Left cardiac atrium (tissue), 4 donors: ENCODE measurements at regions not wholly inside any gene's neighbourhood (a gene's known extent, or its start where the extent isn't known, plus 50 kb on each side); places are given as distances from the start of the nearest gene placed in this dataset.

Source experiments
- ATAC-seq, 2 donors: fragments of 200-7000 bp; cut with Tn5 transposase; one replicate each; pipeline ENCODE4 v1.9.1; 2020; ENCODE audit warnings: mild to moderate bottlenecking in 2 of 2, moderate library complexity in 2 of 2
- DNase-seq: peaks from one replicate; pipeline ENCODE4 v3.0.0-alpha.2; 2020
- intact Hi-C, 2 donors: fragments of 100-400 bp; cut with DNase I; formaldehyde crosslinking; loops; one replicate each; pipeline versions ENCODE4 v1.14.1 to v1.15.1; 2022 to 2023
- donor health status: DM: no; HTN: yes; CAD: no.
- donor health status: DM: no; HTN: yes; CAD: no; lungs with severe emphysema.
- donor health status: DM: yes; HTN: yes; CAD: no.
- donor health status: Dilated cardiomyopathy.

DNA sequence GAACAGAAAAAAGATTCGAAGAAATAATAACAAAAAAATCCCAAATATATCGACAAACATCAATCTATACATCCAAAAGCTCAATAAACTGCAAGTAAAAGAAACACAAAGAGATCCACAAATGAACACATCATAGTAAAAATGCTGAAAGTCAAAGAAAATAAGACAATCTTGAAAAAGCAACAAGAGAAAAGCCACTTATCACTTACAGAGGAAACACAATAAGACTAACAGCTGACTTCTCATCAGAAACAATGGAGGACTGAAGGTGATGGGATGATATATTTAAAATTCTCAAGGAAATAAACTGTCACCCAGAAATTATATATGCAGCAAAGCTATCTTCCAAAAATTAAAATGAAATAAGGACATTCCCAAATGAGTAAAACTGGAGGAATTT, 140.3 kb downstream of the NDUFA10 start:
- no peak for ATAC-seq
- intact Hi-C loops, result loop anchor here (5.0 to 10.0 kb wide), 2 partner anchors 848 to 850 kb away; no protein-coding TSS in a partner anchor
- DNase-seq, result no peak

DNA sequence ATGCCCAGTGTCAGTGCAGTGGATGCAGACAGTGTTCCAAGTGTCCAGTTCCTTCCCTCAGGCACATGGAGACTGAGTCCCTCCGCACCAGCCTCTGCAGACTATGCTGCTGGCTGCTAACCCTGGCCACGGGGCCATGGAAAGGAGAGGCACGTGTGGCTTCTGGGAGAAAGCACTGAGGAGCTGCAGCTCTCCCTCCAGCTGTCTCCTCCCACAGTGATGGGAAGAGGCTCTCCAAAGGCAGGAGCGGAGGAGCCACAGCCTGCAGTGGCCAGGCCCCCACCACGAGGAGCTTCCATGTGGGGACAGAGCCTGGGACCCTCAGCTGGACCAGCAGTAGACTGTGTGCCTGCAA, 141.1 kb downstream of the NDUFA10 start:
- ATAC-seq (no peak), DNase-seq (no peak)
- intact Hi-C loops, result loop anchor here (5.0 to 10.0 kb wide), 2 partner anchors 847 to 849 kb away; no protein-coding TSS in a partner anchor

DNA sequence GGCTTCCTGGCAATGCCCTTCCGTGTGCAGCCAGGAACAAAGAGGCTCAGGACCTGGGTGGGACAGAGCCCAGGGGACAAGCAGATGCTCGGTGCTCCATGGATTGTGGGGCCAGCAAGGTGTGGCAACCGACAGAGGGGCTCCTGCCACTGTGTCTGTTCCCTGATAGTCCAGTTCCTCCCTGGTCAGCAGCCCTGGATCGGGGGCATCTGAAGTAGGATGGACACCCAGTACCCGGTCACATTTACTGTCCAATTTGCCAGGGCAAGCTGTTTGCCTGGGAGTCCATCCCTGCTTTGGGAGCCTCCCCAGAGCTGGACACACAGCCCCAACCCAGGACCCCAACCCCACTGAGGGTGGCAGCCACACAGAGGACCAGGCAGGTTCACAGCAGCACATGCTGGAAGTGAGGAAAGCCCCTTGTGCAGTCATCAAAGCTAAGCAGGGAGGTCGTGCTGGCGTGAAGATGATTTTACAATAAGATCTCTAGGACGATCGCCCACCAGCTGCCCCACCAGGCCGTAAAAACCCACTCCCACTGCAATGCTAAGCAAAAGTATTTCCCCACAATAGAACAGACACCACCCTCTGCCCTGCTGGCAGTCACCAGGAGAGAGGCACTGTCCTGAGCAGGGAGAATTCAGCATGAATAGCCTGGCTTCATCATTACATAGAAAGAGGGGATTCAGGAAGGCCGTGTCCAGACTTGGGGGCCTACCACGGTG, 141.7 kb downstream of the NDUFA10 start:
- DNase-seq (no peak), ATAC-seq (no peak)
- intact Hi-C loops, result loop anchor here (5.0 to 10.0 kb wide), 2 partner anchors 846 to 849 kb away; no protein-coding TSS in a partner anchor

DNA sequence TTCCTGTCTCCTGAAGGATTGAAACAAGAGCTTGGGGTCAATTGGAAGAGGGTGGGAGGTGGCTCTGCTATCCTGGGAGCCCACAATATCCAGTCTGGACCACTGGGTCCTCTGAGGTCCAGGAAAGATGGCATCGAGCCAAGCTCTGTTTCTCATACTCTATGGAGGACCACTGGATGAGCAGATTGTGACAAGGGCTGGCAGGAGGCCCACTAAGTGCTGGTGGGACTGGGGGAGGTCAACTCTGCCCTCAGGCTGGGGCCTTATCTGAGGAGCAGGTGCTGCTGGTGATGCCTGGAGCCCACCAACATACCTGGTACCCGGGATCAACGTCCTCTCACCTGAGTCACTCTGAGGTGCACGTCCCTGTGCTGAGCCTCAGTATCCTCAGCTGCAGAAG, 142.4 kb downstream of the NDUFA10 start:
- intact Hi-C loops, result loop anchor here (5.0 to 10.0 kb wide), 2 partner anchors 845 to 848 kb away; no protein-coding TSS in a partner anchor
- DNase-seq (no peak), ATAC-seq (no peak)

- intact Hi-C loops, result loop anchor here (5.0 to 10.0 kb wide), 2 partner anchors 845 to 848 kb away; no protein-coding TSS in a partner anchor
- ATAC-seq (peak; percentile 76 to 77), DNase-seq (peak; percentile 48)
Observed at GRCh38 chr2:239882331-239882732, 142.8 kb downstream of the NDUFA10 start.

DNA sequence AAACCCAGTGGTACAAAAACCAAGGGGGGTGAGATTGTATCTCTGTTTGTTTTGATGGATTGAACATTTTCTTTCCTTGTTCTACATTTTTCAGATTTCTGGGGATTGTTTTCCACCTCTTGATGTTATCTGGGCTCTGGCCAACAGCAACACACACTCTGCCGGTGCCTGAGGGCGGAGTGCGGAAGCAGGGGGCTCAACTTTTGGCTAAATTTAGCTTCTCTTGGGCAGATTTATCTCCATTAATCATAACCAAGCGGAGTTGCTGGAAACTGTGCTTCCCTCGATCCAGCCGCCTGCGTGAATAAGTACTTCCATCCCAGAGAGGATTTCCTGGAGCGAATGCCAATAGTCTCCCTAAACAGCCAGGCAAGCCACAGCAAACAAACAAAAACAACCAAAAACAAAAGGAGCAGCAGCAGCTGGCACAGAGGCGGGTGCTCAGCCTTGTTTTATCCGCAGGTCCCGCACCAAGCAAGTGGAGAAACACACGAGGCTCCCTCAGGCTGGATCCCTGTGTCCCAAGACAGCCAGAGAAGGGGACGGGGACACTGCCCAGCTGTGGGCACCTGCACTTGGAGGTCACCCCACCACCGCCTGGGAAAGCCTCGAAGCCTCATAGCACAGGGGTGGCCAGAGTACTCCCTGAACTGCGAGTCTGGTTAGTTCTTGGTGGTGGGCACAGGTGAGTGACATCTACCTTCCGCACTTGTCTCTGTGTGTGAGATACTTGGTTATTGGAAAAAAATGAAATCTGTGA, 143.4 kb downstream of the NDUFA10 start:
- ATAC-seq (peak; percentile 48 to 76), DNase-seq (peak; percentile 64)
- intact Hi-C loops, result loop anchor here (5.0 to 10.0 kb wide), 2 partner anchors 844 to 847 kb away; no protein-coding TSS in a partner anchor

GRCh38 chr2:239881031-239881471, 144.1 kb downstream of the NDUFA10 start:
- ATAC-seq (no peak), DNase-seq (no peak)
- intact Hi-C loops, result loop anchor here (5.0 to 10.0 kb wide), 2 partner anchors 844 to 846 kb away; no protein-coding TSS in a partner anchor

GRCh38 chr2:239880396-239880795, 144.7 kb downstream of the NDUFA10 start:
- ATAC-seq (no peak), DNase-seq (no peak)
- intact Hi-C loops, result loop anchor here (5.0 to 10.0 kb wide), 2 partner anchors 843 to 846 kb away; no protein-coding TSS in a partner anchor

DNA sequence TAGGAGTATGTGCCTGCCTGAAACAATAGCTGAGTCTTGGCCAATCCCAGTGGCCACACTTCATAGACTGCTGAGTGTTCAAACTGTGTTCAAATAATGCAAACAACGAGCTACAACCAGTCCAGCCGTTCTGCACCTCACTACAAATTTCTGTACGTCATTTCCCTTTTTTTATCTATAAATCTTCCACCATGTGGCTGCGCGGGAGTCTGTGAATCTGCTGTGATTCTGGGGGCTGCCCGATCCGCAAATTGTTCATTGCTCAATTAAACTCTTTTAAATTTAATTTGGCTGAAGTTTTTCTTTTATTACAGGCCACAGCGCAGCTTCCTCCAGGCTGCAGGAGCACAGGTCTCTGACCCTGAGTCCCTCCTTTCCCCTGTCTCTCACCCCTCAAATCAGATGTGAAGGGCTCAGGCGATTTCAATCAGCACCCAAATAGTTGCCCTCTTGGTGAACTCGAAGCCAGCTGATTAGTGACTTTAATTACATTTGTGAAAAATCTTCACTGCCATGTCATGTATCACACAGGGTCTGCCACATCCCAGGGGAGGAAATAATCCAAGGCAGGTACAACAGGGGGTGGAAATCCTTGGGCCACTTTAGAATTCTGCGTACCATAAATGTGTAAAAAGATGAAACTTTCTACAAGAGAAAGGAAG, 145.6 kb downstream of the NDUFA10 start:
- intact Hi-C loops, result loop anchor here (5.0 to 10.0 kb wide), 2 partner anchors 842 to 845 kb away; no protein-coding TSS in a partner anchor
- DNase-seq (no peak), ATAC-seq (no peak)

DNA sequence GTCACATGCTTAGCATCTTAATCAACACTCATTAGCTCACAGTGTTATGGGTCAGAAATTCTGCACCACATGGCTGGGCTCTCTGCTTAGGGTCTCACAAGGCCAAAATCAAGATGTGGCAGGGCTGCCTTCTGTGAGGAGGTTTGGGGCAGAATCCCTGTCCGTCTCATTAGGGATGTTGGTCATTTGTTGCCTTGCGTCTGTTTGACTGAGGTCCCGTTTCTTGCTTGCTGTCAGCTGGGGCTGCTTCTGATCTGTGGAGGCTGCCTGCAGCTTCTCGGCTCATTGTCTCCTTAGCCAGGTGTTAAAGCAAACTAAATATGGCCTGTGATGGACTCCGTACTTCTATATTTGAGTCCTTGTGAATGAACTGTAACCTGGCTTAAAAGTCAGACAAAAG, 146.5 kb downstream of the NDUFA10 start:
- intact Hi-C loops, result no loop called here
- DNase-seq, result no peak
- no peak for ATAC-seq

- ATAC-seq (no peak), DNase-seq (no peak)
- intact Hi-C loops, result no loop called here
Observed at GRCh38 chr2:239876948-239877289, 148.2 kb downstream of the NDUFA10 start.

GRCh38 chr2:239876271-239876947, 148.7 kb downstream of the NDUFA10 start:
- no peak for ATAC-seq

DNA sequence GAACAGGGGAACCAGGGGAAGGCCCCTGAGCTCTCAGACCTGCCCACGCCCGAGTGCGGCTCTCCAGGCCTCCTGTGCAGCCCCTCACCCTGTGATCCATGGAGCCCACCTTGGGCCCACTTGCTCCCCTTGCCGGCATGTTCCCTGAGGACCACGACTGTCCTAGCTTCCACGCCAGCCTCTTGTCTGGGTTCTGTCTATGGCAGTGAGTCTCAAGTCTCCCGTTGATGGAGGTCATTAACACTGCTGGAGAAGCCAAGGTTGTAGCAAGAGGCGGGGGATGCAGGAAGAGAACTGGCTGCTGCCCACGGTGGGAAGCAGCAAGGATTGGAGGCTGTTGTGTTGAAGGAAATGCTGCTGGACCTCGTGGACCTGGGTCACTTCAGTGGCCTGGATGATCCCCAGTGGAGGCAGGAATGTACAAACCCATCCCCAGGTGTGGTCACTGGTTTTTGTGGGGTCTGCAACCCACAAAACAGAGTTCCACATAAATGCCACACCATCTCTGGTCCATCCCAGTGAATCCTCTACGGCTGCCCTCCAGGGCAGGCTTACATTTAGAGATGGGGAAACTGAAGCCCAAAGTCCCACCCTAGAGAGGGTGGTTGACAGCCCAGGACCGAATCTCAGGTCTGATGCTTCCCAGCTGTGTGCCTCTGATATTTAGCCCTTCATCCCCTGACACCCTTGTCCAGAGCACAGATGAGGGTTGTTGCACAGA, 150.3 kb downstream of the NDUFA10 start:
- no peak for DNase-seq
- ATAC-seq, result no peak
- intact Hi-C loops, result no loop called here

More at GRCh38 chr2:239876271-239876947, 148.7 kb downstream of the NDUFA10 start:
- DNase-seq, result no peak
- intact Hi-C loops, result no loop called here

DNA sequence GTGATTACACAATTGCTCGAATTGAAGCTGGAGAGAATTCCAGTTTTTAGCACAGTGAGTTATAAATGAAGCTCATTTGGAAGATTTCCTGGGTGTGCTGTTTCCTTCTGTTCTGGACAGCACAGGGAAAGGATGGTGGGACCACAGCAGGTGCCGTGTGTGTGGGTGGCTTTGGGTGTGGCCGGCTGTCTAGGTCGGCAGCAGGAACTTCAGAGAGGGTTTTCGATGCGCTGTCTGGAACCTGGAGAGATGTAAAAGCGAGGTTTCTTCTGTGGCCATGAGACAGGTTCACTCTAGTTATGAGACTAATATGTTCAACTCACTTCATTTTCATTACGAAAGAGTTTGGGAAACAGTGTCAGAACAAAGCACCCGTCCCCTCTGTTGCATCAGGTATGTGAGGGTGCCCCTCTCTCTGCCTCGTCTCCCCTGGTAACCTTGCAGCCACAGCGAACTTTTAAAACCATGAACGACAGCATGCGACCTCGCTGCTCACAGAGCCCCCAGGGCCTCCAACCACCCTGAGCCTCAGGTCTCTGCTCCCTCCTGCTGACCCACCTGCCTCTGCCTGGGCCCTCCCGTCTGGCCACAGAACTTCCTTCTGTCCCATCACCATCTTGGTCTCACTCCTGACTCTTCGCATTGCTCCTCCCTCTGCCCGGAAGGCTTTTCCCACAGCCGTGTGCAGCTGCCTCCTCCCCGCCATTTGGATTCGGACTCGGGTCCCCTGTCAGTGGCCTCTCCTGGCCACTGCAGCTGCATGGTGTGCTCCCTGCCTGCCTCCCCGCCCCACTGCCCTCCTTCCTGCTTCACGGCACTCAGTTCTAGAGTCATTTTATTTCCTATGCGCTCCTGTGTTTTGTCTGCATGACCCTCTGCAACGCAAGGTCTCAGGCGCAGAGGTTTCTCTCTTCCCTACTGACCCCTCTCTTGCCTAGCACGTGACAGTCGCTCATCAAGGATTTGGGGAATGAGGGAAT, 151.2 kb downstream of the NDUFA10 start:
- intact Hi-C loops, result no loop called here
- no peak for DNase-seq

DNA sequence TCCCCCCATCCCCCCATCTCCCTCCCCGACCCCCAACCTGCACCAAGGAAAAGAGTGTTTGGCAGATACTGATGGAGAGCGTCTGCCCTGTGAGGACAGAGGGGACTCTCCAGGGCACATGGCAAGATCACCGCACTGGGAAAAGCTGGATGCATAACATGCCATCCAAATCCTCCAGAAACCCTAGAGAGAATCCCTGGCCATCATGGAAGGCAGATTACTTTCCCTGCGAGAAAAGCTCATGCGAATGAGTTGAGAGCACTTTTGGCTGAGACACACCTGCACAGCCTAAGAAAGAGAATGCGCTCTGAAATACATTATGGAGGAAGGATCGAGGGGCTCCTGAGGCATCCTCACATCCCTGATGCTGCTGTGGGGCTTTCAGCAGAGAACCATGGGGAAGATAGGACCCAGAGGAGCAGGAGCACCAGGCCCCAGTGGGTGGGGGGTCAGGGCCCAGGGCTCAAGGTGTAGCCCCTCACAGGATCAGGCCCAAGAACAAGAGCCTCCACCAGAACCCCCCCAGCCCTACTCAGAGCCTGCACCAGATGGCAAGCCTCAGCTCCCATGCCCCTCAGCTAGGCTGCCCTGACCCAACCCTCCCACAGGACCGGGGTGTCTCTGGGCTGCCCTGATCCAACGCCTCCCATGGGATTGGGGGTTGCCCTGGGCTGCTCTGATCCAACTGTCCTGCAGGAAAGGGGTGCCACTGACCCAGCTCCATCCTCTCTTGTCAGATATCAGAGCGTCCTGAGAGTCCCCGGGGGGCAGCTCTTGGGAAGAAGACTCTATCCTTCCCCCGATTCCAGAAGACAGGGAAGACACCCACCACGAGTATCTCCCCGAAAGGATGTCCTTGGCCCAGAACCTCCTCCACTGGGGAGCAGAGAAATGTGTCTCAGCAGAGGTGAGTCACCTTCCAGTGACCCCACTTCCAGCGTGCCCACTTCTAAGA, 153.4 kb downstream of the NDUFA10 start:
- DNase-seq (no peak), ATAC-seq (no peak)
- intact Hi-C loops, result no loop called here

More for the DNA sequence above, 151.2 kb downstream of the NDUFA10 start:
- ATAC-seq, result no peak

DNA sequence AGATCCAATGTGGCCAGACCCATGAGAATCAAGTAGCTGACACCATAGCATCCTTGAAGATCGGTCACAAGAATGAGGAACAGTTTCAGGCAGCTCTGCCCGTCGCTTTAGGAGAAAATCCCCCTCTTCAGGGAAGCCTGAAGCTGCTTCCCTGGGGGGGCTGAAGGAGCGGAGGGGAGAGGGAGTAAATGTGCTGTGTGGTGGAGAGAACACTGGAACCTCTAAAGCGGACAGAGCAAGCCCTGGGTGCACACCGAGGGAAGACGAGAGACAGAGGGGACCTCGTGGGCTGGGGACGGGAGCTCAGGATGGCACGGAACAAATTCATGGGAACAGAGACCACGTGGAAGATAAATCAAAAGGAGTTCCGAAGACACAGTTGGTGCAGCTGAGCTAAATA, 154.3 kb downstream of the NDUFA10 start:
- ATAC-seq (no peak), DNase-seq (no peak)
- intact Hi-C loops, result no loop called here
